ENCODE measurements at regions not wholly inside any gene's neighbourhood (a gene's known extent, or its start where the extent isn't known, plus 50 kb on each side); places are given as distances from the start of the nearest gene placed in this dataset.

DNA sequence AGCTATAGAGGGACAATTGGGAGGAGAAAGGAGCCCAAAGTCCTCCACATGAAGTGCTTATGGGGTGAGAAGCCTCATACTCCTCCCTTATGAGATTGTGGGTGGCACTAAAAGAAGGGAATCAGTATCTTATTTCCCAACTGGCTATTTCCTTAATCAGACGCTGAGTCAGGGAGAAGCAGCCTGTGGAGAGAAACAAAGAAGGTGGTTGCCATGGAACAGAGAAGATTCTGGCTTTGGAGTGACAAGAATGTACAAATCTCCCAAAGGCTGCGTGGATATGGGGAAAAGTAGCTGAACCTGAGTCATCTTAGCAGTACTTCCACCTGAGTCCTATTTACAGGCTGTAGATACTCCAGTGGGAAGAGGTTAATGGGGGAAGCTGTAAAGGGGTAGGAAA is 115.8 kb upstream of the CWC22 start:
- ChIA-PET POLR2A (no interaction called here), CTCF (interaction anchor here (2.3 to 3.7 kb wide), 3 partner anchors 8 to 936 kb away, joined by 13 to 19 read pairs (median 13); partner anchors contain the start of gene UBE2E3), RAD21 (ENCODE audit: low non-redundant PET in 1 of 2, low total read pairs in 2 of 2, uncharacterized antibody in 2 of 2, unreplicated experiment in 2 of 2) (no interaction called here)
- no peak overlapping the region for H3K4me3 ChIP-seq (replicated peaks in 1 of 2; ENCODE audit: low read depth in 1 of 2, low read length in 2 of 2)
- H2AFZ ChIP-seq (ENCODE audit: low read depth, low read length, poor library complexity, severe bottlenecking), result no peak overlapping the region
- H3K4me2 ChIP-seq (ENCODE audit: low read length), result no peak overlapping the region
- no peak for TF ChIP-seq POLR2AphosphoS5 (IDR thresholded peaks at IDR 0.05; ENCODE audit: low read depth, low read length)
- no peak for TF ChIP-seq EGR1 (IDR thresholded peaks at IDR 0.05; ENCODE audit: low read depth)
- no peak for TF ChIP-seq SRF (IDR thresholded peaks at IDR 0.05; ENCODE audit: low read depth)
- no peak for TF ChIP-seq POLR2A (IDR thresholded peaks at IDR 0.05; ENCODE audit: borderline replicate concordance, extremely low read depth, insufficient read depth, insufficient read length)
- TF ChIP-seq ZFX (IDR thresholded peaks at IDR 0.05), result no peak
- no peak for TF ChIP-seq ZNF274 (IDR thresholded peaks at IDR 0.05; ENCODE audit: low read depth, low read length)
- TF ChIP-seq, protein P1, sequence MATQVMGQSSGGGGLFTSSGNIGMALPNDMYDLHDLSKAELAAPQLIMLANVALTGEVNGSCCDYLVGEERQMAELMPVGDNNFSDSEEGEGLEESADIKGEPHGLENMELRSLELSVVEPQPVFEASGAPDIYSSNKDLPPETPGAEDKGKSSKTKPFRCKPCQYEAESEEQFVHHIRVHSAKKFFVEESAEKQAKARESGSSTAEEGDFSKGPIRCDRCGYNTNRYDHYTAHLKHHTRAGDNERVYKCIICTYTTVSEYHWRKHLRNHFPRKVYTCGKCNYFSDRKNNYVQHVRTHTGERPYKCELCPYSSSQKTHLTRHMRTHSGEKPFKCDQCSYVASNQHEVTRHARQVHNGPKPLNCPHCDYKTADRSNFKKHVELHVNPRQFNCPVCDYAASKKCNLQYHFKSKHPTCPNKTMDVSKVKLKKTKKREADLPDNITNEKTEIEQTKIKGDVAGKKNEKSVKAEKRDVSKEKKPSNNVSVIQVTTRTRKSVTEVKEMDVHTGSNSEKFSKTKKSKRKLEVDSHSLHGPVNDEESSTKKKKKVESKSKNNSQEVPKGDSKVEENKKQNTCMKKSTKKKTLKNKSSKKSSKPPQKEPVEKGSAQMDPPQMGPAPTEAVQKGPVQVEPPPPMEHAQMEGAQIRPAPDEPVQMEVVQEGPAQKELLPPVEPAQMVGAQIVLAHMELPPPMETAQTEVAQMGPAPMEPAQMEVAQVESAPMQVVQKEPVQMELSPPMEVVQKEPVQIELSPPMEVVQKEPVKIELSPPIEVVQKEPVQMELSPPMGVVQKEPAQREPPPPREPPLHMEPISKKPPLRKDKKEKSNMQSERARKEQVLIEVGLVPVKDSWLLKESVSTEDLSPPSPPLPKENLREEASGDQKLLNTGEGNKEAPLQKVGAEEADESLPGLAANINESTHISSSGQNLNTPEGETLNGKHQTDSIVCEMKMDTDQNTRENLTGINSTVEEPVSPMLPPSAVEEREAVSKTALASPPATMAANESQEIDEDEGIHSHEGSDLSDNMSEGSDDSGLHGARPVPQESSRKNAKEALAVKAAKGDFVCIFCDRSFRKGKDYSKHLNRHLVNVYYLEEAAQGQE (IDR thresholded peaks at IDR 0.05; ENCODE audit: low read depth), result no peak
- TF ChIP-seq, protein P2, sequence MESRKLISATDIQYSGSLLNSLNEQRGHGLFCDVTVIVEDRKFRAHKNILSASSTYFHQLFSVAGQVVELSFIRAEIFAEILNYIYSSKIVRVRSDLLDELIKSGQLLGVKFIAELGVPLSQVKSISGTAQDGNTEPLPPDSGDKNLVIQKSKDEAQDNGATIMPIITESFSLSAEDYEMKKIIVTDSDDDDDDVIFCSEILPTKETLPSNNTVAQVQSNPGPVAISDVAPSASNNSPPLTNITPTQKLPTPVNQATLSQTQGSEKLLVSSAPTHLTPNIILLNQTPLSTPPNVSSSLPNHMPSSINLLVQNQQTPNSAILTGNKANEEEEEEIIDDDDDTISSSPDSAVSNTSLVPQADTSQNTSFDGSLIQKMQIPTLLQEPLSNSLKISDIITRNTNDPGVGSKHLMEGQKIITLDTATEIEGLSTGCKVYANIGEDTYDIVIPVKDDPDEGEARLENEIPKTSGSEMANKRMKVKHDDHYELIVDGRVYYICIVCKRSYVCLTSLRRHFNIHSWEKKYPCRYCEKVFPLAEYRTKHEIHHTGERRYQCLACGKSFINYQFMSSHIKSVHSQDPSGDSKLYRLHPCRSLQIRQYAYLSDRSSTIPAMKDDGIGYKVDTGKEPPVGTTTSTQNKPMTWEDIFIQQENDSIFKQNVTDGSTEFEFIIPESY (IDR thresholded peaks at IDR 0.05; ENCODE audit: extremely low read depth, insufficient replicate concordance, low read length), result no peak
- TF ChIP-seq, protein P3, sequence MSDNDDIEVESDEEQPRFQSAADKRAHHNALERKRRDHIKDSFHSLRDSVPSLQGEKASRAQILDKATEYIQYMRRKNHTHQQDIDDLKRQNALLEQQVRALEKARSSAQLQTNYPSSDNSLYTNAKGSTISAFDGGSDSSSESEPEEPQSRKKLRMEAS (IDR thresholded peaks at IDR 0.05), result no peak
- no peak for TF ChIP-seq FOSL1 (IDR thresholded peaks at IDR 0.05; ENCODE audit: low read depth)
- TF ChIP-seq, protein P4, sequence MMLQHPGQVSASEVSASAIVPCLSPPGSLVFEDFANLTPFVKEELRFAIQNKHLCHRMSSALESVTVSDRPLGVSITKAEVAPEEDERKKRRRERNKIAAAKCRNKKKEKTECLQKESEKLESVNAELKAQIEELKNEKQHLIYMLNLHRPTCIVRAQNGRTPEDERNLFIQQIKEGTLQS (IDR thresholded peaks at IDR 0.05), result no peak
- no peak for TF ChIP-seq SP1 (IDR thresholded peaks at IDR 0.05; ENCODE audit: low read depth)
- TF ChIP-seq, protein P5, sequence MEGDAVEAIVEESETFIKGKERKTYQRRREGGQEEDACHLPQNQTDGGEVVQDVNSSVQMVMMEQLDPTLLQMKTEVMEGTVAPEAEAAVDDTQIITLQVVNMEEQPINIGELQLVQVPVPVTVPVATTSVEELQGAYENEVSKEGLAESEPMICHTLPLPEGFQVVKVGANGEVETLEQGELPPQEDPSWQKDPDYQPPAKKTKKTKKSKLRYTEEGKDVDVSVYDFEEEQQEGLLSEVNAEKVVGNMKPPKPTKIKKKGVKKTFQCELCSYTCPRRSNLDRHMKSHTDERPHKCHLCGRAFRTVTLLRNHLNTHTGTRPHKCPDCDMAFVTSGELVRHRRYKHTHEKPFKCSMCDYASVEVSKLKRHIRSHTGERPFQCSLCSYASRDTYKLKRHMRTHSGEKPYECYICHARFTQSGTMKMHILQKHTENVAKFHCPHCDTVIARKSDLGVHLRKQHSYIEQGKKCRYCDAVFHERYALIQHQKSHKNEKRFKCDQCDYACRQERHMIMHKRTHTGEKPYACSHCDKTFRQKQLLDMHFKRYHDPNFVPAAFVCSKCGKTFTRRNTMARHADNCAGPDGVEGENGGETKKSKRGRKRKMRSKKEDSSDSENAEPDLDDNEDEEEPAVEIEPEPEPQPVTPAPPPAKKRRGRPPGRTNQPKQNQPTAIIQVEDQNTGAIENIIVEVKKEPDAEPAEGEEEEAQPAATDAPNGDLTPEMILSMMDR (IDR thresholded peaks at IDR 0.05 in 2 of 3, conservative IDR thresholded peaks at IDR 0.05 in 1 of 3; ENCODE audit: borderline replicate concordance in 1 of 3, insufficient read depth in 1 of 3, low read depth in 2 of 3, low read length in 2 of 3), result no peak
- TF ChIP-seq ELF1 (IDR thresholded peaks at IDR 0.05; ENCODE audit: borderline replicate concordance, low read depth), result no peak
- TF ChIP-seq YY1 (IDR thresholded peaks at IDR 0.05; ENCODE audit: extremely low read depth, insufficient replicate concordance, low read depth, low read length), result no peak
- no peak for TF ChIP-seq RAD21 (IDR thresholded peaks at IDR 0.05; ENCODE audit: low read depth)
- TF ChIP-seq CBX3 (IDR thresholded peaks at IDR 0.05; ENCODE audit: low read depth), result no peak
- no peaks in the 10 kb centered on the region for H3K27me3 ChIP-seq (ENCODE audit: insufficient read depth, low read length)
- H3K36me3 ChIP-seq (ENCODE audit: control insufficient read depth in 1 of 2, insufficient read depth in 2 of 2, low read length in 2 of 2), result no peaks in the 10 kb centered on the region
- H3K27ac ChIP-seq (ENCODE audit: low read depth, low read length), result no peak overlapping the region
- no peaks in the 10 kb centered on the region for H3K79me2 ChIP-seq (ENCODE audit: insufficient read depth, low read length)
- DNase-seq (ENCODE audit: low read depth, low spot score) (no peak), ATAC-seq (no peak)
- peaks cover 0 to 11% of the 10 kb centered on the region in 2 experiments; a peak in 2 of 4 replicates for H3K4me1 ChIP-seq (ENCODE audit: control insufficient read depth in 1 of 2, insufficient read depth in 2 of 2, low read length in 2 of 2)
- BruUV-seq (replicated peaks), result no TSS peak
- no peaks in the 10 kb centered on the region for H3K9me2 ChIP-seq (ENCODE audit: insufficient read depth)
- H3K9me3 ChIP-seq (ENCODE audit: control insufficient read depth in 1 of 2, insufficient read depth in 1 of 2, low read depth in 1 of 2, low read length in 2 of 2), result no peaks in the 10 kb centered on the region
- no peaks in the 10 kb centered on the region for H4K20me1 ChIP-seq (ENCODE audit: insufficient read depth)
- intact Hi-C loops (cut with micrococcal nuclease), result loop anchor here (5.0 kb wide), 1 partner anchor 1344 kb away; no protein-coding TSS in a partner anchor
- no peak overlapping the region for H3K9ac ChIP-seq (ENCODE audit: low read length)
